B cell (primary cell): ENCODE measurements at regions not wholly inside any gene's neighbourhood (a gene's known extent, or its start where the extent isn't known, plus 50 kb on each side); places are given as distances from the start of the nearest gene placed in this dataset.

Experiments
- CTCF ChIP-seq: fragments of 200-600 bp; IDR thresholded peaks from one replicate; pipeline ENCODE4 v1.8.0; 2022; ENCODE audit warnings: antibody characterized with exemption, mild to moderate bottlenecking
- EZH2 ChIP-seq: IDR thresholded peaks from 2 replicates; pipeline ENCODE4 v1.6.1; 2012; ENCODE audit warnings: borderline replicate concordance, low read depth, mild to moderate bottlenecking, moderate library complexity, low read length; ENCODE audit not compliant: insufficient read depth, poor library complexity, severe bottlenecking

GRCh38 chr1:98344731-98345130 is 316.8 kb upstream of the SNX7 start:
- TF ChIP-seq CTCF (no peak), EZH2 (no peak)
